AG04450 (cell line): ENCODE measurements at regions not wholly inside any gene's neighbourhood (a gene's known extent, or its start where the extent isn't known, plus 50 kb on each side); places are given as distances from the start of the nearest gene placed in this dataset. TPM values are rescaled to one million over a fixed set of nuclear protein-coding genes. Genes with fewer than 3 reads are reported as not detected.

ENCODE experiments used
- CTCF ChIA-PET: fragments of 300-600, 350-600 bp; formaldehyde crosslinking; extraction: SDS; loops from one replicate; lab custom pipeline; 2022; ENCODE audit warnings: antibody characterized with exemption, inconsistent platforms; lab: Charles Lee
- POLR2A ChIA-PET: fragments of 350-600 bp; formaldehyde crosslinking; extraction: SDS; loops from one replicate; lab custom pipeline; 2021; ENCODE audit warnings: antibody characterized with exemption, inconsistent platforms; lab: Yijun Ruan, JAX
- DNase-seq: peaks from one replicate; pipeline ENCODE4 v3.0.0-alpha.2; 2011; ENCODE audit warnings: low read depth, low spot score
- H3K27ac ChIP-seq: one replicate; pipeline ENCODE4 v1.5.1; 2012; ENCODE audit warnings: low read depth, low read length, control low read depth
- H3K27me3 ChIP-seq: one replicate; pipeline ENCODE4 v1.6.0; 2012; ENCODE audit warnings: low read length; ENCODE audit not compliant: control insufficient read depth, insufficient read depth
- H3K4me3 ChIP-seq: 2 replicates; pipeline ENCODE4 v1.5.1; 2011; ENCODE audit warnings: mild to moderate bottlenecking, low read depth, low read length, control low read depth
- H3K9me3 ChIP-seq: 2 replicates; pipeline ENCODE4 v1.5.1; 2012; ENCODE audit warnings: low read length; ENCODE audit not compliant: control insufficient read depth, insufficient read depth
- CTCF ChIP-seq: IDR thresholded peaks from 2 replicates; pipeline ENCODE4 v1.5.1; 2011; ENCODE audit warnings: low read depth, low read length, control low read depth, inconsistent platforms
- small RNA-seq: library from RNA; depleted of rRNA; stranded (forward); fragments of <200 nt; gene quantifications from one replicate; pipeline ENCODE3, GENCODE V24; 2012; ENCODE audit warnings: low read depth; ENCODE audit not compliant: insufficient read length

- no peak overlapping the region for H3K4me3 ChIP-seq
- H3K9me3 ChIP-seq, result no peaks in the 10 kb centered on the region
- DNase-seq, result no peak
- no peak for TF ChIP-seq CTCF
- no peaks in the 10 kb centered on the region for H3K27me3 ChIP-seq
- CTCF ChIA-PET, result no interaction called here
- H3K27ac ChIP-seq, result no peak overlapping the region
- POLR2A ChIA-PET, result no interaction called here
Observed at GRCh38 chr3:79818015-79818414, 50.2 kb upstream of the ROBO1 start.

Small RNA genes lying in the stretch of these regions (small RNA-seq; reads per million reads assigned to genes)
- not detected for gene AC108740.1
